CD4-positive, alpha-beta T cell (primary cell): ENCODE measurements at regions not wholly inside any gene's neighbourhood (a gene's known extent, or its start where the extent isn't known, plus 50 kb on each side); places are given as distances from the start of the nearest gene placed in this dataset.

Source experiments
- ATAC-seq: fragments of 200-7000 bp; cut with Tn5 transposase; one replicate; pipeline ENCODE4 v1.10.0; 2022; ENCODE audit warnings: mild to moderate bottlenecking; ENCODE audit not compliant: poor library complexity
- CTCF ChIA-PET: fragments of 350-600 bp; sonication (Branson Sonifier 250); formaldehyde crosslinking; loops from one replicate; lab custom pipeline; 2021; ENCODE audit warnings: antibody characterized with exemption, inconsistent platforms; lab: Charles Lee
- POLR2A ChIA-PET: fragments of 350-600 bp; sonication (Branson Sonifier 250); formaldehyde crosslinking; loops from one replicate; lab custom pipeline; 2021; ENCODE audit warnings: antibody characterized with exemption, inconsistent platforms; lab: Charles Lee
- DNase-seq, 14 experiments: peaks; one replicate each; pipeline ENCODE4 v3.0.0-alpha.2; 2013 to 2020; ENCODE audit warnings: mixed read lengths in 2 of 14
- H3K27ac ChIP-seq, 2 donors: one replicate each; pipeline versions ENCODE4 v1.5.1 to v1.7.0; 2013; ENCODE audit warnings: low read length in 2 of 2, low read depth in 1 of 2, mild to moderate bottlenecking in 1 of 2
- H3K27me3 ChIP-seq, 2 experiments: 1 replicate in 1 of 2; 2 replicates in 1 of 2; pipeline versions ENCODE4 v1.6.1 to v1.7.0; 2013; ENCODE audit warnings: low read length in 2 of 2, control low read depth in 1 of 2, mild to moderate bottlenecking in 1 of 2, moderate library complexity in 1 of 2; ENCODE audit not compliant: insufficient read depth in 2 of 2, control insufficient read depth in 1 of 2
- H3K36me3 ChIP-seq: one replicate; pipeline ENCODE4 v1.6.1; 2013; ENCODE audit warnings: low read length, control low read depth; ENCODE audit not compliant: insufficient read depth
- H3K4me1 ChIP-seq: one replicate; pipeline ENCODE4 v1.6.1; 2013; ENCODE audit warnings: low read length, control low read depth; ENCODE audit not compliant: insufficient read depth
- H3K4me3 ChIP-seq: one replicate; pipeline ENCODE4 v1.5.1; 2013; ENCODE audit warnings: mild to moderate bottlenecking, low read length, moderate library complexity
- H3K9me3 ChIP-seq, 2 experiments: 1 replicate in 1 of 2; 2 replicates in 1 of 2; pipeline versions ENCODE4 v1.6.1 to v1.7.0; 2013; ENCODE audit warnings: low read length in 2 of 2, mild to moderate bottlenecking in 2 of 2, control low read depth in 1 of 2, moderate library complexity in 1 of 2; ENCODE audit not compliant: control insufficient read depth in 1 of 2, insufficient read depth in 1 of 2
- H3K27ac Mint-ChIP-seq: one replicate; pipeline ENCODE4 v1.8.0; 2020; ENCODE audit warnings: mixed read lengths
- H3K27me3 Mint-ChIP-seq: one replicate; pipeline ENCODE4 v1.8.0; 2021; ENCODE audit warnings: mixed read lengths
- H3K36me3 Mint-ChIP-seq: one replicate; pipeline ENCODE4 v1.8.0; 2021; ENCODE audit warnings: low read depth, mixed read lengths
- H3K4me1 Mint-ChIP-seq: one replicate; pipeline ENCODE4 v1.8.0; 2021; ENCODE audit warnings: low read depth, mixed read lengths
- H3K4me3 Mint-ChIP-seq: one replicate; pipeline ENCODE4 v1.8.0; 2020; ENCODE audit warnings: mild to moderate bottlenecking, mixed read lengths
- H3K9me3 Mint-ChIP-seq: one replicate; pipeline ENCODE4 v1.8.0; 2020; ENCODE audit warnings: mixed read lengths
- CTCF ChIP-seq: fragments of 200-600 bp; IDR thresholded peaks from one replicate; pipeline ENCODE4 v1.8.0; 2022; ENCODE audit warnings: antibody characterized with exemption, mild to moderate bottlenecking
- intact Hi-C, 2 experiments: fragments of 100-400 bp; cut with DNase I in 1 of 2; cut with micrococcal nuclease in 1 of 2; formaldehyde crosslinking; loops; one replicate each; pipeline versions ENCODE4 v1.15.1 to v1.9.0; 2023 to 2025; cut with DNase I, micrococcal nuclease

GRCh38 chr4:24236532-24236931 is 346.7 kb upstream of the PPARGC1A start:
- Histone ChIP-seq H3K27ac (no peak overlapping the region), H3K27me3 (no peaks in the 10 kb centered on the region), H3K9me3 (no peaks in the 10 kb centered on the region), H3K36me3 (no peaks in the 10 kb centered on the region), H3K4me3 (no peak overlapping the region), H3K4me1 (no peaks in the 10 kb centered on the region)
- ChIA-PET POLR2A (no interaction called here), CTCF (no interaction called here)
- DNase-seq (no peak), ATAC-seq (no peak)
- no peaks in the 10 kb centered on the region for H3K9me3 Mint-ChIP-seq
- no peaks in the 10 kb centered on the region for H3K27me3 Mint-ChIP-seq
- H3K4me3 Mint-ChIP-seq, result no peak overlapping the region
- TF ChIP-seq CTCF, result no peak
- H3K4me1 Mint-ChIP-seq, result no peaks in the 10 kb centered on the region
- no peaks in the 10 kb centered on the region for H3K36me3 Mint-ChIP-seq
- no peak overlapping the region for H3K27ac Mint-ChIP-seq
- intact Hi-C loops, result no loop called here

- H3K27ac Mint-ChIP-seq, result no peak overlapping the region
- intact Hi-C loops, result no loop called here
Observed at GRCh38 chr4:24236120-24236519, 346.3 kb upstream of the PPARGC1A start.

DNA sequence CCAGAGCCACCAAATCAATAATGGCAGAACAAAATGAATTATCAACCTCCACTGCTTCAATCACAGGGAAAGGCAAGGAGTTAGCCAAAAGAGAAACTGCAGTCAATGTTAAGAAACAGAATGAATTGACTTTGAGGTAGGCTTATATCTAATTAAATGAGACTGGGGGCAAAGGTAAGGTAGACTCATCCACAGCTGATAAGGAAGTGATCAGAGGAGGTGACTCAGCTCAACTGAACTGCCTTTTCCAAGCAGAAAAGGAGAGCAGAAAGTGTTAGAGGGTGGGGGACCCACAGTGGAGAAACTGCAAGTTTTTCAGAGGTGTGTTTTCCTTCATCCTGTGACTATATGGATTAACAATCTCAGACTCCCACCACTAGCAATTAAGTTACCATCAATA is 345.8 kb upstream of the PPARGC1A start:
- no peak for TF ChIP-seq CTCF
- H3K4me1 Mint-ChIP-seq, result no peaks in the 10 kb centered on the region
- intact Hi-C loops, result no loop called here
- H3K27me3 Mint-ChIP-seq, result no peaks in the 10 kb centered on the region
- ChIA-PET POLR2A (no interaction called here), CTCF (no interaction called here)
- no peaks in the 10 kb centered on the region for H3K9me3 ChIP-seq
- H3K27me3 ChIP-seq, result no peaks in the 10 kb centered on the region
- H3K4me3 ChIP-seq, result no peak overlapping the region
- H3K9me3 Mint-ChIP-seq, result no peaks in the 10 kb centered on the region
- H3K4me1 ChIP-seq, result no peaks in the 10 kb centered on the region
- H3K36me3 Mint-ChIP-seq, result no peaks in the 10 kb centered on the region
- ATAC-seq, result no peak
- no peak for DNase-seq
- H3K27ac Mint-ChIP-seq, result no peak overlapping the region
- no peak overlapping the region for H3K27ac ChIP-seq
- H3K4me3 Mint-ChIP-seq, result no peak overlapping the region
- no peaks in the 10 kb centered on the region for H3K36me3 ChIP-seq

More at GRCh38 chr4:24236120-24236519, 346.3 kb upstream of the PPARGC1A start:
- no peaks in the 10 kb centered on the region for H3K4me1 Mint-ChIP-seq
- no peaks in the 10 kb centered on the region for H3K9me3 Mint-ChIP-seq
- no peak for TF ChIP-seq CTCF
- no peaks in the 10 kb centered on the region for H3K9me3 ChIP-seq
- H3K4me3 Mint-ChIP-seq, result no peak overlapping the region
- ATAC-seq (no peak), DNase-seq (no peak)
- H3K36me3 Mint-ChIP-seq, result no peaks in the 10 kb centered on the region
- no peak overlapping the region for H3K27ac ChIP-seq
- H3K4me3 ChIP-seq, result no peak overlapping the region
- no peaks in the 10 kb centered on the region for H3K4me1 ChIP-seq
- POLR2A ChIA-PET, result no interaction called here
- CTCF ChIA-PET, result no interaction called here
- no peaks in the 10 kb centered on the region for H3K27me3 Mint-ChIP-seq
- H3K36me3 ChIP-seq, result no peaks in the 10 kb centered on the region
- H3K27me3 ChIP-seq, result no peaks in the 10 kb centered on the region
